SU-DHL-6 (cell line): ENCODE measurements at regions not wholly inside any gene's neighbourhood (a gene's known extent, or its start where the extent isn't known, plus 50 kb on each side); places are given as distances from the start of the nearest gene placed in this dataset.

Experiments
- H2AFZ ChIP-seq: fragments of 200-600 bp; sonication (generic); 2 replicates; pipeline ENCODE4 v1.6.1; 2014; ENCODE audit warnings: low read depth, mild to moderate bottlenecking, moderate library complexity, mixed read lengths, antibody characterized with exemption, low read length; ENCODE audit not compliant: severe bottlenecking
- H3F3A ChIP-seq: fragments of 200-600 bp; shearing (Covaris generic); 2 replicates; pipeline ENCODE4 v1.6.0; 2016; ENCODE audit warnings: antibody characterized with exemption, mild to moderate bottlenecking; ENCODE audit not compliant: insufficient read depth
- H3K27ac ChIP-seq: fragments of 200-600 bp; sonication (generic); 2 replicates; pipeline ENCODE4 v1.5.1; 2016; ENCODE audit warnings: low read depth, mild to moderate bottlenecking, low read length, moderate library complexity, mixed read lengths
- H3K27me3 ChIP-seq: fragments of 200-600 bp; sonication (generic), shearing (Covaris generic); 2 replicates; pipeline ENCODE4 v1.6.0; 2014; ENCODE audit warnings: mild to moderate bottlenecking, low read length
- H3K36me3 ChIP-seq: fragments of 200-600 bp; sonication (generic); 2 replicates; pipeline ENCODE4 v1.6.1; 2014; ENCODE audit warnings: mild to moderate bottlenecking, low read length, mixed read lengths
- H3K4me2 ChIP-seq: fragments of 300-600, 200-600 bp; shearing (Covaris generic), sonication (generic); 2 replicates; pipeline ENCODE4 v1.6.0; 2014; ENCODE audit warnings: low read length, low read depth, mild to moderate bottlenecking; ENCODE audit not compliant: poor library complexity, severe bottlenecking
- H3K4me3 ChIP-seq: fragments of 200-600 bp; sonication (generic); 2 replicates; pipeline ENCODE4 v1.5.1; 2014; ENCODE audit warnings: antibody characterized with exemption, low read length, mild to moderate bottlenecking, mixed read lengths; ENCODE audit not compliant: insufficient read depth, poor library complexity, severe bottlenecking
- H3K79me2 ChIP-seq: fragments of 200-600 bp; sonication (generic); 2 replicates; pipeline ENCODE4 v1.6.1; 2014; ENCODE audit warnings: mild to moderate bottlenecking, low read length, moderate library complexity; ENCODE audit not compliant: insufficient read depth
- H3K9ac ChIP-seq: fragments of 200-600 bp; sonication (generic); 2 replicates; pipeline ENCODE4 v1.7.0; 2014; ENCODE audit warnings: mild to moderate bottlenecking, low read length
- H3K9me2 ChIP-seq: fragments of 200-600 bp; sonication (generic); replicated peaks from 2 replicates; pipeline ENCODE4 v1.6.1; 2014; ENCODE audit warnings: low read length; ENCODE audit not compliant: insufficient read depth
- H3K9me3 ChIP-seq: fragments of 200-600 bp; sonication (generic); 2 replicates; pipeline ENCODE4 v1.6.1; 2014; ENCODE audit warnings: low read length, mixed read lengths; ENCODE audit not compliant: insufficient read depth
- H4K20me1 ChIP-seq: fragments of 200-600 bp; sonication (generic); 2 replicates; pipeline ENCODE4 v1.6.1; 2014; ENCODE audit warnings: low read depth, mild to moderate bottlenecking, antibody characterized with exemption, low read length, moderate library complexity, mixed read lengths
- EZH2phosphoT487 ChIP-seq: fragments of 200-600 bp; sonication (generic), shearing (Covaris generic); conservative IDR thresholded peaks from 2 replicates; pipeline ENCODE4 v1.6.1; 2018; ENCODE audit warnings: mild to moderate bottlenecking, antibody characterized with exemption, low read length, moderate library complexity, mixed read lengths
- TF ChIP-seq, protein P1 (sequence below): fragments of 200-600 bp; sonication (generic); IDR thresholded peaks from one replicate; pipeline ENCODE4 v1.5.1; 2017; ENCODE audit warnings: antibody characterized with exemption, mild to moderate bottlenecking, low read length, moderate library complexity; ENCODE audit not compliant: insufficient read depth, poor library complexity, severe bottlenecking

DNA sequence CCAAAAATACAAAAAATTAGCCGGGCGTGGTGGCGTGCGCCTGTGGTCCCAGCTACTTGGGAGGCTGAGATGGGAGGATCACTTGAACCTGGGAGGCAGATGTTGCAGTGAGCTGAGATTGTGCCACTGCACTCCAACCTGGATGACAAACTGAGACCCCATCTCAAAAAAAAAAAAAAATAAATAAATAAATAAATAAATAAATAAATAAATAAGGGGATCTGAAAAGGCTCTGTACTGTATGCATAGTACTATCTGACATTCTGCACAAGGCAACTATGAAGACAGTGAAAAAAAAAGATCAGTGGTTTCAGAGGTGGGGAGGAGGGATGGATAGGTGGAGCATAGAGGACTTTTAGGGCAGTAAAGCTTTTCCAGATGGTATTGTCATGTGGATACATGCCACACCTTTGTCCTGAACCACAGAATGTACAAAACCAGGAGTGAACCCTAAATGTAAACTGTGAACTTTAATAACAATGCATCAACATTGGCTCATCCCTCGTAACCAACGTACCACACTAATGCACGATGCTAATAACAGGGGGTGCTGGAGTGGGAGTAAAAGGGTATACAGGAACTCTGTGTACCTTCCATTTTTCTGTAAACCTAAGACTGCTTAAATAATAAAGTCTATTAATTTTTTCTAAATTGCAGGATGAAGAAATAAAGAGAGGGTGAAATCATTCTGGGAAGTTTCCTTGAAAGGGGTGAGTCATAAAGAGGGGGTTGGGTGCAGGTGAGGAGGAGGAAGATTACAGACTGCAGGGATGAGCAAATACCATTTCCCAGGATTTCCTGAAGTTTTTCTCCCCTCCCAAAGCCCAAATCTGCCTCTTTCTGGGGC lies 155.8 kb upstream of the SDK2 start:
- Histone ChIP-seq H3K9ac (no peak overlapping the region), H3K9me3 (no peaks in the 10 kb centered on the region), H3K4me2 (no peak overlapping the region), H2AFZ (no peak overlapping the region), H3K27me3 (no peaks in the 10 kb centered on the region), H4K20me1 (no peaks in the 10 kb centered on the region), H3F3A (no peaks in the 10 kb centered on the region), H3K9me2 (no peaks in the 10 kb centered on the region), H3K79me2 (no peaks in the 10 kb centered on the region), H3K4me3 (no peak overlapping the region), H3K36me3 (no peaks in the 10 kb centered on the region), H3K27ac (no peak overlapping the region)
- no peak for TF ChIP-seq EZH2phosphoT487
- TF ChIP-seq, protein P1, sequence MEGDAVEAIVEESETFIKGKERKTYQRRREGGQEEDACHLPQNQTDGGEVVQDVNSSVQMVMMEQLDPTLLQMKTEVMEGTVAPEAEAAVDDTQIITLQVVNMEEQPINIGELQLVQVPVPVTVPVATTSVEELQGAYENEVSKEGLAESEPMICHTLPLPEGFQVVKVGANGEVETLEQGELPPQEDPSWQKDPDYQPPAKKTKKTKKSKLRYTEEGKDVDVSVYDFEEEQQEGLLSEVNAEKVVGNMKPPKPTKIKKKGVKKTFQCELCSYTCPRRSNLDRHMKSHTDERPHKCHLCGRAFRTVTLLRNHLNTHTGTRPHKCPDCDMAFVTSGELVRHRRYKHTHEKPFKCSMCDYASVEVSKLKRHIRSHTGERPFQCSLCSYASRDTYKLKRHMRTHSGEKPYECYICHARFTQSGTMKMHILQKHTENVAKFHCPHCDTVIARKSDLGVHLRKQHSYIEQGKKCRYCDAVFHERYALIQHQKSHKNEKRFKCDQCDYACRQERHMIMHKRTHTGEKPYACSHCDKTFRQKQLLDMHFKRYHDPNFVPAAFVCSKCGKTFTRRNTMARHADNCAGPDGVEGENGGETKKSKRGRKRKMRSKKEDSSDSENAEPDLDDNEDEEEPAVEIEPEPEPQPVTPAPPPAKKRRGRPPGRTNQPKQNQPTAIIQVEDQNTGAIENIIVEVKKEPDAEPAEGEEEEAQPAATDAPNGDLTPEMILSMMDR = no peak

- no peaks in the 10 kb centered on the region for H4K20me1 ChIP-seq
- H3K79me2 ChIP-seq = no peaks in the 10 kb centered on the region
- H3K9ac ChIP-seq = no peak overlapping the region
- H3K9me3 ChIP-seq = no peaks in the 10 kb centered on the region
- H3K27me3 ChIP-seq = no peaks in the 10 kb centered on the region
- no peak overlapping the region for H3K4me3 ChIP-seq
- no peaks in the 10 kb centered on the region for H3F3A ChIP-seq
- TF ChIP-seq, protein P1 = no peak
- no peak for TF ChIP-seq EZH2phosphoT487
- no peak overlapping the region for H3K27ac ChIP-seq
- H3K4me2 ChIP-seq = no peak overlapping the region
- no peaks in the 10 kb centered on the region for H3K36me3 ChIP-seq
- no peaks in the 10 kb centered on the region for H3K9me2 ChIP-seq
- H2AFZ ChIP-seq = no peak overlapping the region
These were observed 156.6 kb upstream of the SDK2 start for GRCh38 chr17:73800893-73801292.

GRCh38 chr17:73801455-73802100 lies 157.3 kb upstream of the SDK2 start:
- Histone ChIP-seq H3F3A (no peaks in the 10 kb centered on the region), H3K79me2 (no peaks in the 10 kb centered on the region), H3K9ac (no peak overlapping the region), H3K9me2 (no peaks in the 10 kb centered on the region), H2AFZ (no peak overlapping the region), H3K27ac (no peak overlapping the region), H3K4me3 (no peak overlapping the region), H4K20me1 (no peaks in the 10 kb centered on the region), H3K27me3 (no peaks in the 10 kb centered on the region), H3K9me3 (no peaks in the 10 kb centered on the region), H3K36me3 (no peaks in the 10 kb centered on the region), H3K4me2 (no peak overlapping the region)
- no peak for TF ChIP-seq EZH2phosphoT487
- TF ChIP-seq, protein P1 = no peak
